Spleen (tissue), 7 donors: ENCODE measurements at regions not wholly inside any gene's neighbourhood (a gene's known extent, or its start where the extent isn't known, plus 50 kb on each side); places are given as distances from the start of the nearest gene placed in this dataset.

Experiments
- CTCF ChIP-seq, 11 experiments: fragments of 200-600 bp in 7 of 11; fragments of 450-650 bp in 4 of 11; sonication (generic) in 4 of 11; IDR thresholded peaks in 8 of 11; conservative IDR thresholded peaks in 3 of 11; 1 replicate in 7 of 11; 2 replicates in 4 of 11; pipeline versions ENCODE4 v1.4.0 to v1.8.0; 2016 to 2021; ENCODE audit warnings: antibody characterized with exemption in 11 of 11, inconsistent platforms in 4 of 11, mild to moderate bottlenecking in 1 of 11
- POLR2AphosphoS5 ChIP-seq, 3 donors: sonication (generic); formaldehyde crosslinking; IDR thresholded peaks; one replicate each; pipeline ENCODE4 v1.5.1; 2017; ENCODE audit warnings: antibody characterized with exemption in 3 of 3
- donor health status: DM: no; HTN: no; CAD: no; lungs with moderate emphysema.
- donor health status: DM: no; HTN: no; CAD: no.
- donor health status: DM: no; HTN: no; CAD: no.

- TF ChIP-seq CTCF (IDR thresholded peaks at IDR 0.05 in 8 of 11, conservative IDR thresholded peaks at IDR 0.05 in 3 of 11) (no peak), POLR2AphosphoS5 (IDR thresholded peaks at IDR 0.05) (no peak)
Observed at GRCh38 chr7:12984117-12984516, 296.7 kb downstream of the ARL4A start.
